ENCODE measurements at regions not wholly inside any gene's neighbourhood (a gene's known extent, or its start where the extent isn't known, plus 50 kb on each side); places are given as distances from the start of the nearest gene placed in this dataset.

GRCh38 chr6:9810286-9810685 lies 604.6 kb downstream of the TFAP2A start:
- TF ChIP-seq CTCF (IDR thresholded peaks at IDR 0.05; ENCODE audit: borderline replicate concordance, insufficient read depth, low read depth, low read length) = no peak
- no peak overlapping the region for H3K4me3 ChIP-seq (ENCODE audit: low read depth, low read length)

GRCh38 chr6:9806195-9806594 lies 608.7 kb downstream of the TFAP2A start:
- H3K4me3 ChIP-seq (ENCODE audit: low read depth, low read length) = no peak overlapping the region
- TF ChIP-seq CTCF (IDR thresholded peaks at IDR 0.05; ENCODE audit: borderline replicate concordance, insufficient read depth, low read depth, low read length) = no peak

GRCh38 chr6:9801249-9801754 lies 613.6 kb downstream of the TFAP2A start:
- TF ChIP-seq CTCF (IDR thresholded peaks at IDR 0.05; ENCODE audit: borderline replicate concordance, insufficient read depth, low read depth, low read length) = no peak
- H3K4me3 ChIP-seq (ENCODE audit: low read depth, low read length) = no peak overlapping the region

DNA sequence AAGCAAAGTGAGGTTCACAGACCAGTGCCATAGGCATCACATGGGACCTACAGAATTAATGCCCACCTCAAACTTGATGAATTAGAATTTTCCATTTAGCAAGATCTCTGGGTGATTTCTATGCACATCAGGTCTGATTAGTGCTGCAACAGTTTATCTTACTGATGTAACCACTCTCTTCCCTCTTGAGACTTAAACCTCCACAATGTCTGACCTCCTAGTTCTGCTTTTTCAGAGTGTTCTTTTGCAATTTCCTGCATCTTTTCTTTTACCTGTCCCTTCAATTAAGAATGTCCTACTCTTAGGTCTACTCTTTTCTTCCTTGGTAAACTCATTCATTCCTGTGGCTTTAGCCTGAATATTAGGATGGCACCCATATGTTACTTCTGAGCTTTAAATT lies 615.3 kb downstream of the TFAP2A start:
- no peak overlapping the region for H3K4me3 ChIP-seq (ENCODE audit: low read depth, low read length)
- TF ChIP-seq CTCF (IDR thresholded peaks at IDR 0.05; ENCODE audit: borderline replicate concordance, insufficient read depth, low read depth, low read length) = no peak

DNA sequence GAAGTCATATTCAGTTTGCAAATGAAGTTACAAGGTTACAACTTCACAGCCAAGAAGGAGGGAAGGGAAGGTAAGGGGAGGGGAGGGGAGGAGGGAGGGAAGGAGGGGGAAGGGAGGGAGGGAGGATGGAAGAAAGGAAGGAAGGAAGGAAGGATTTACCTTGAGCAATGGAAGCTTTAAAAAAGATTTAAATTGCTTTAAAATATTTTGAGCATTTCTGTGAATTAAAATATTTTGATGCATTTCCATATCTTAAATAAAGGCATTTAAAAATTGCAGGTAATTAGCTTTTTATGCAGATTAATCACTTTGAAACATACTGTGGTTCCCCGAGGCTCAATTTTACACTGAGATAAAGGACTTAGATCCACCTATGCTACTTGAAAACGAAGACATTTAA lies 618.0 kb downstream of the TFAP2A start:
- no peak overlapping the region for H3K4me3 ChIP-seq (ENCODE audit: low read depth, low read length)
- no peak for TF ChIP-seq CTCF (IDR thresholded peaks at IDR 0.05; ENCODE audit: borderline replicate concordance, insufficient read depth, low read depth, low read length)

DNA sequence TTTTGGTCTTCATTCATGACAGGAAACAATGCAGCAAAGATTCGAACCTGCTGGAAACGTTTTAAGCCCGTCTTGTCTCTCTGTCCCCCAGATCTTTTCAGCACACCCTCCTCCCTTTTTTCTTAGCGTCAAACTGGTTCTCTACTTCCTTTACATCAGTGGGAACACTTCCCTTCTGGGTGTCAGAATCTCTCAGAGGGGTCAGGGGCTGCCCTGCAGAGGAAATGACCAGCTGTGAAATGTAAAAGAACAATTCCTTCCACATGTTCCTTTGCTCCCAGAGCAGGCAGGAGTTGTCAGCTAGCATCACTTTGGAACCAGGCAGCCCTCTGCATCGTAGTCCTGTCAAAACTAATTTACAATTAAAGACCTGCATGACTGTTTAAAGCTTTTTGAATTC lies 619.0 kb downstream of the TFAP2A start:
- no peak for TF ChIP-seq CTCF (IDR thresholded peaks at IDR 0.05; ENCODE audit: borderline replicate concordance, insufficient read depth, low read depth, low read length)
- no peak overlapping the region for H3K4me3 ChIP-seq (ENCODE audit: low read depth, low read length)

DNA sequence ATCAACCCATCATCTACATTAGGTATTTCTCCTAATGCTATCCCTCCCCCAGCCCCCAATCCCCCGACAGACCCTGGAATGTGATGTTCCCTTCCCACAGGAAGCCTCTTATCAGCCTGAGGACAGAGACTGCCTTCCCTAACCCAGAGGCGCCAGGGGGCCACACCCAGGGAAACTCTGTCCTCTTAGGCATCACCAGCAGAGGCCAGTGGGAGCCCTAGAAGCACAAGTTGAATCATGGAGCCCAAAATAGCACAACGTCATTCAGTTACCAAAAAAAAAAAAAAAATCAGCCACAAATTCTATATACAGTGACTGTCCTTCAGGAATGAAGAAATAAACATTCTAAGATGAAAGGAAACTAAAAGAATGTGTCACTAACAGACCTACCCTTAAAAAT lies 625.7 kb downstream of the TFAP2A start:
- H3K4me3 ChIP-seq (ENCODE audit: low read depth, low read length) = no peak overlapping the region
- TF ChIP-seq CTCF (IDR thresholded peaks at IDR 0.05; ENCODE audit: borderline replicate concordance, insufficient read depth, low read depth, low read length) = no peak
